C4-2B (cell line): ENCODE measurements at regions not wholly inside any gene's neighbourhood (a gene's known extent, or its start where the extent isn't known, plus 50 kb on each side); places are given as distances from the start of the nearest gene placed in this dataset.
A peak's percentile ranks its signal among the peaks of the same experiment; 100 is the strongest.

ENCODE experiments used
- H3K27ac ChIP-seq: fragments of 450-650 bp; 2 replicates; pipeline ENCODE4 v1.5.1; 2017
- ZFX ChIP-seq: fragments of 450-650 bp; IDR thresholded peaks from 2 replicates; pipeline ENCODE4 v1.6.1; 2017
- TF ChIP-seq, protein P1 (sequence below): fragments of 450-650 bp; conservative IDR thresholded peaks from 2 replicates; pipeline ENCODE4 v1.5.1; 2017; ENCODE audit warnings: mild to moderate bottlenecking

DNA sequence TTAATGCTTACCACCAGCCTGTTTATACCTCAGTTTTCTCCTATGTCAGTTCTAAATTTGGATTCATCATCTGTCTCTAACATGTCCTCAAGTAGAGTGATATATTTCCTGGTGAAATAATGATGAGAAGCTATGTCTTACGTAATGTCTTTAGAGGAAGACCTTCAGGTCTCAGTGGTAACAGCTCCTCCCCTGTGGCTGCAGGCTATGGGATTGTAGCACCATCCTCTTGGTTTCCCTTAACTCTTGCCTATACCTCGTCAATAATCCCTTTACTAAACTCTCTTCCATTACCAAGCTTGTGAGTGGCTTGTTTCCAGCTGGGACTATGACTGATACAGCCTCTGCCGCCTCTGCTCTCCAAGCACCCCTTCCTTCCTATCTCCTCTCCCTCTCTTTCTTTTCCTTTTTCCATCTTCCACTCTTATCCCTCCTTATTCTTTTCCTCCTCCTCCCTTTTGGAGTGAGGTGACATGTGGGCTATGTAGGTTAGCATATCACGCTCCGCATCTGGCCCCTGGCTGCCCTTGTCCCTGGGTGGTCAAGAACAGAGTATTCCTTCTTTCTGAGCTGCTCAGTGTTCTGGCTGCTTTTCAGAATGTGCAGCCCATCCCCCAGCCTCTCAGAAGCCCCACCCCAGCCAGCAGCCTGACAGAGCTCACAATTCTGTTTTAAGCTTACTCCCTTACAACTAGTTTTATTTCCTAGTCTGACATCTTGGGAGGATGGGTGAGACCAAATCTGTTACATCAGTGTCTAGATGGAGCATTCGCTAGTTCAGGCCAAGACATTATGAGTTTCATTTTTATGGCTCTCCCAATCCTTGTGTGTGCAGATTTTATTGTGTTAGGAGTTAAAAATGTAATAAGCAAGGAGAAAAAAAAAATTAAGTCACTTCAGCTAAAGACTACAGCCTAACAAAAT lies 75.0 kb upstream of the RNU6-1 start:
- TF ChIP-seq, protein P1, sequence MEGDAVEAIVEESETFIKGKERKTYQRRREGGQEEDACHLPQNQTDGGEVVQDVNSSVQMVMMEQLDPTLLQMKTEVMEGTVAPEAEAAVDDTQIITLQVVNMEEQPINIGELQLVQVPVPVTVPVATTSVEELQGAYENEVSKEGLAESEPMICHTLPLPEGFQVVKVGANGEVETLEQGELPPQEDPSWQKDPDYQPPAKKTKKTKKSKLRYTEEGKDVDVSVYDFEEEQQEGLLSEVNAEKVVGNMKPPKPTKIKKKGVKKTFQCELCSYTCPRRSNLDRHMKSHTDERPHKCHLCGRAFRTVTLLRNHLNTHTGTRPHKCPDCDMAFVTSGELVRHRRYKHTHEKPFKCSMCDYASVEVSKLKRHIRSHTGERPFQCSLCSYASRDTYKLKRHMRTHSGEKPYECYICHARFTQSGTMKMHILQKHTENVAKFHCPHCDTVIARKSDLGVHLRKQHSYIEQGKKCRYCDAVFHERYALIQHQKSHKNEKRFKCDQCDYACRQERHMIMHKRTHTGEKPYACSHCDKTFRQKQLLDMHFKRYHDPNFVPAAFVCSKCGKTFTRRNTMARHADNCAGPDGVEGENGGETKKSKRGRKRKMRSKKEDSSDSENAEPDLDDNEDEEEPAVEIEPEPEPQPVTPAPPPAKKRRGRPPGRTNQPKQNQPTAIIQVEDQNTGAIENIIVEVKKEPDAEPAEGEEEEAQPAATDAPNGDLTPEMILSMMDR, result no peak
- TF ChIP-seq ZFX, result no peak
- peak overlapping the region; percentile 93 for H3K27ac ChIP-seq

DNA sequence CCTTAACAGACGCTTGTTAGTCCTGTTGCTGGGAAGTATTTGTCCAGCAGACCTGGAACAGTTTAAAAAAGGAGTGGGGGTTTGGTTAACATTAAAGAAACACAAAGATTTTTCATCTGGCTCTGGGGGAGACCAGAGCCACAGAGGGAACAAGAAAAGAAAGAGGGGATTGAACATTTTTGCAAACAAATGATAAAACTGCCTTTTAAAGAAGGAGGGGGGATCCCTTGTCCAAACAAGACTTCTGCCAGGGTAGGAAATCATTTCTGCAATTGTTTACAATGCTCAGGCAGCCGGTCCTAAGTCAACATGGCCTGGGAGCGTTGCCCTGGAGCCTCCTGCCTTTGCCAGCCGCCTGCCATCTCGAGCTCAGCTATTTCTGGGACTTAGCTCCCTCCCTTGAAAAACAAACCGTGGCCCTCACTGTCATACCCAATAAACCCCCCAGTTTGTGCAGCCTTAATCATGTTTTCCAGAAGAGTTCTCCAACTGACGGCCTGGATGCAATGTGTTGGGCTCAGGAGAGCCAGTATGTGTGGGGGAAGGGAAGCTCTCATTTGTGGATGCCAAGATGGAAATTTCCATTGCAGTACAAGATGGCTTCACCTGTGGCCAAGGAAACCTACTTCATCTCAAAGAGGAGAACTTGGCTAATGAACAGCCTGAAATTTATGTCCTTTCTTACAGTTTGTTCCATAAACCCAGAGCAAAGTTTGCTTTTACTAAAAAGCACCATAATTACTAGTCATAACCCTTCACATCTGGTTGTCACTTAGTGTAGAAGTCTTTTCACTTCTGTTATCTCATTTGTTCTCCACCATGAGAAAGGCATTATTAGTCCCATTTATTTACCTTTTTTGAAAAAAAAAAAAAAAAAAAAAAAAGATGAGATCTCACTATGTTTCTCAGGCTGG lies 75.9 kb upstream of the RNU6-1 start:
- H3K27ac ChIP-seq, result peak overlapping the region; percentile 93
- no peak for TF ChIP-seq ZFX
- TF ChIP-seq, protein P1, result no peak

DNA sequence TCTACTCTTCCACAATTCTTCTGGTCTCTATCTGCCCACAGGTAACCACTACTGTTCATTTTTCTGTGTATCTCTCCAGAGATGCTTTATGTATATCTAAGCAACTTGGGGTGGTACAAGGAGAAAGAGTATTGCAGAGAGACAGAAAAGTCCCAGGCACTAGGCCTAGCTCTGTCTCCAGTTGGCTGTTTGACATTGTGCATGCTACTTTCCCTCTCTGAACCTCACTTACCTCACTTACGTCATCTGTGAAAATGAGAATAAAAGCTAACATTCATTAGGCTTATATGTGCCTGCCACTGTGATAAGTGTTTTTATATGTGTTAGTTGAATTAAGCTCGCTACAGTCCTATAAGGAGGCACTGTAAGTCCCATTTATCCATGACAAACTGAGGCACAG lies 76.7 kb upstream of the RNU6-1 start:
- TF ChIP-seq, protein P1, result no peak
- no peak for TF ChIP-seq ZFX
- peak overlapping the region; percentile 51 for H3K27ac ChIP-seq

GRCh38 chr15:67917037-67917436 lies 77.2 kb upstream of the RNU6-1 start:
- H3K27ac ChIP-seq, result peak overlapping the region; percentile 51
- no peak for TF ChIP-seq ZFX
- TF ChIP-seq, protein P1, result no peak

DNA sequence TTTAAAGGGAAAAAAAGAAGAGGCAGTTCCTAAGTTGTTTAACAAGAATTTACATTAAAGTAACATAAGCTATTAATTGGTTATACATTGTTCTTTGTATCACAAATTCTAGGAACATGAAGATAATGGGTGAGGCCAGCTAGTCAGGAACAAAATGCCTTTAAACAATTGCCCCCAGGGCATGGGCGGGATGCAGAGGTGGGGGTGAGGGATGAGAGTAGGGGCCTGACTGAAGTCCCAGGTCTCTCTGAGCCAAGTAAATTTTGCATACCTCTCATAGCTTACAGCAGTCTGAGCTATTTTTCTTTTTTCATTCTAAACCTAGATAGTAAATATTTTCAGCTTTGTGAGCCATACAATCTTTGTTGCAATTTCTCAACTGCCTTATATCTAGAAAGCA lies 77.8 kb upstream of the RNU6-1 start:
- no peak for TF ChIP-seq ZFX
- TF ChIP-seq, protein P1, result no peak
- peak overlapping the region; percentile 51 for H3K27ac ChIP-seq

DNA sequence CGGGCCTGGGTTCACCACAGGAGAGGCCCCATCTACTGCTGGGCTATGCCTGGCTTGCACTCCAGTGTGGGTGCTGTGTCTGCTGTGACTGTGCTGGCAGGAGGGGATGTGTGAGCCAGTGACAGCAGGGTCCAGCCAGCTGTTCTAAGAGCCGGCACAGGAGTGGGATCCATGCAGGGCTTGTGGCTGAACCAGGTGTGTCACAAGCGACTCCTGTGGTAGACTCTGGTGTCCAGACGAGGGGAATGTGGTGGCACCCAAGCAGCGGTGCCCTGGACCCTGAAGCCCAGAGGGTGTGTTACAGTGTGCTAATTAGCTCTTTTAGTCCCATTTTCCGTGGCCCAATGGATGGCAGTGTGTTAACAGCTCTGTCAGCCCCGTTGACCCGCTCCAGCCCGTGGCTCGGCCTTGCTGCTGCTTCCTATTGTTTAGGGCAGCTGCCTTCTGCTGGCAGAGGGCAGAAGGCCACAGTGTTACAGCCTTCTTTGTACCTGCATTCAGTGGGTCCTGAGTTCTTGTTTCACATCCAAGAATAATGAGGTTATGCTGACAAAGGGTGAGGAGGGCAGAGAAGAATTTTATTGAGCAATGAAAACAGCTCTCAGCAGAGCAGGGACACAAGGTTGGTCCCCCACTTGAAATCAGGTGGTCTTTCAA lies 78.5 kb upstream of the RNU6-1 start:
- TF ChIP-seq, protein P1, result no peak
- peak overlapping the region; percentile 51 for H3K27ac ChIP-seq
